ENCODE measurements at regions not wholly inside any gene's neighbourhood (a gene's known extent, or its start where the extent isn't known, plus 50 kb on each side); places are given as distances from the start of the nearest gene placed in this dataset.

GRCh38 chr1:57475366-57475765, 51.5 kb upstream of the DAB1 start:
- 90 to 92% methylated on average over 5 of the region's 5 CpGs for WGBS, 2 donors
- Histone ChIP-seq H3K36me3 (ENCODE audit: control insufficient read depth in 2 of 2, insufficient read depth in 2 of 2, low read length in 1 of 2) (no peaks in the 10 kb centered on the region), H3K4me3 (ENCODE audit: low read depth in 1 of 2, low read length in 2 of 2) (no peak overlapping the region), H3K4me1 (ENCODE audit: control insufficient read depth in 2 of 2, insufficient read depth in 2 of 2, low read length in 1 of 2) (no peaks in the 10 kb centered on the region), H3K27me3 (ENCODE audit: control insufficient read depth in 1 of 2, insufficient read depth in 2 of 2, low read length in 2 of 2) (no peaks in the 10 kb centered on the region), H3K27ac (ENCODE audit: low read depth in 2 of 2, low read length in 1 of 2) (no peak overlapping the region), H3K9me3 (ENCODE audit: control insufficient read depth in 2 of 2, insufficient read depth in 1 of 2, low read depth in 1 of 2, low read length in 1 of 2) (no peaks in the 10 kb centered on the region)

DNA sequence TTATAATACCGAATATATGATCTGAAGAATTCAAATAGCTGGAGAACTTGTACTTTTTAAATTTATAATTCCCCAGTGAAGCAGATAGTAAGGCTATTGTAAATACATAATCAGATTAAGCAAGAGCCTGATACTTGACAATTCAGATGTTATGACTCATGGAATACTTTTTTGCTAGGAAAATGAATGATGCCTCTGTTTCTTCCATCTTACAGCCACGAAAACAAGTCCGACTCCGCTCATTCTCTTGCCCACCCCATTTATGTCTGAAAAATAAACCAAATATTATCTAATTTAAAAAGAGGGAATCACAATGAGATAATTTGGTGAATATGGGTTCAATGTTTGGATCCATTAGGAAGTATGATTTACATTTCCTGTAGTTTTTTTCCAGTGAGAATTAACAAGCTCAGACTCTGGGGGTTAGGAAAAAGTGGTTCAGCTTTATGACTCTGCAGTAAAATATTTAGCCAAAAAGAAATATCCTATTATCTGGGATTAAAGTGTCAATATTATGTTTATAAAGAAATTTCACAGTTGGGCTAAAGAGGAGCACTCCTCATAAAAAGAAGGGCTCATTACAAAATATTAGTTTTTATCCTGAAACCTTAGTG, 50.4 kb upstream of the DAB1 start:
- Histone ChIP-seq H3K27me3 (ENCODE audit: control insufficient read depth in 1 of 2, insufficient read depth in 2 of 2, low read length in 2 of 2) (no peaks in the 10 kb centered on the region), H3K36me3 (ENCODE audit: control insufficient read depth in 2 of 2, insufficient read depth in 2 of 2, low read length in 1 of 2) (no peaks in the 10 kb centered on the region), H3K9me3 (ENCODE audit: control insufficient read depth in 2 of 2, insufficient read depth in 1 of 2, low read depth in 1 of 2, low read length in 1 of 2) (no peaks in the 10 kb centered on the region), H3K4me3 (ENCODE audit: low read depth in 1 of 2, low read length in 2 of 2) (no peak overlapping the region), H3K27ac (ENCODE audit: low read depth in 2 of 2, low read length in 1 of 2) (no peak overlapping the region), H3K4me1 (ENCODE audit: control insufficient read depth in 2 of 2, insufficient read depth in 2 of 2, low read length in 1 of 2) (no peaks in the 10 kb centered on the region)
- 74 to 85% methylated on average over 4 of the region's 4 CpGs for WGBS, 2 donors

Measured in esophagus (tissue), 2 donors.